H1 (cell line): ENCODE measurements at regions not wholly inside any gene's neighbourhood (a gene's known extent, or its start where the extent isn't known, plus 50 kb on each side); places are given as distances from the start of the nearest gene placed in this dataset.

Experiments
- CTCF ChIA-PET: fragments of 300-600 bp; sonication (Branson Sonifier 250); formaldehyde crosslinking; loops from one replicate; lab custom pipeline; 2021; ENCODE audit not compliant: partially characterized antibody; lab: Charles Lee
- POLR2A ChIA-PET: fragments of 300-600 bp; sonication (Branson Sonifier 250); formaldehyde crosslinking; loops from one replicate; lab custom pipeline; 2021; ENCODE audit warnings: inconsistent platforms; ENCODE audit not compliant: partially characterized antibody; lab: Charles Lee
- DNase-seq, 2 experiments: peaks; one replicate each; pipeline versions ENCODE4 v3.0.0 to v3.0.0-alpha.2; 2010 to 2022; ENCODE audit warnings: low spot score in 2 of 2, low read depth in 1 of 2, mixed read lengths in 1 of 2
- FAIRE-seq: peaks from 2 replicates; lab custom pipeline; 2011; peaks lifted over from hg19 to GRCh38; lab: Jason Lieb, UNC
- H2AFZ ChIP-seq: 2 replicates; pipeline ENCODE4 v1.8.1; 2012; ENCODE audit warnings: low read length, inconsistent platforms
- H2AK5ac ChIP-seq: 2 replicates; pipeline ENCODE4 v1.6.1; 2013; ENCODE audit warnings: low read depth, low read length
- H2BK120ac ChIP-seq: replicated peaks from 2 replicates; pipeline ENCODE3; 2013; ENCODE audit warnings: low read depth, low read length, inconsistent platforms
- H2BK12ac ChIP-seq: 2 replicates; pipeline ENCODE4 v1.6.1; 2013; ENCODE audit warnings: low read depth, low read length
- H2BK15ac ChIP-seq: 2 replicates; pipeline ENCODE4 v1.6.1; 2013; ENCODE audit warnings: low read length
- H2BK20ac ChIP-seq: 2 replicates; pipeline ENCODE4 v1.6.1; 2013; ENCODE audit warnings: low read length
- H2BK5ac ChIP-seq: 2 replicates; pipeline ENCODE4 v1.6.1; 2013; ENCODE audit warnings: low read depth, low read length
- H3K14ac ChIP-seq: 2 replicates; pipeline ENCODE4 v1.6.1; 2013; ENCODE audit warnings: inconsistent platforms; ENCODE audit not compliant: insufficient read length
- H3K18ac ChIP-seq: 2 replicates; pipeline ENCODE4 v1.6.1; 2013; ENCODE audit warnings: low read length; ENCODE audit errors: extremely low read depth
- H3K23ac ChIP-seq: 2 replicates; pipeline ENCODE4 v1.6.1; 2013; ENCODE audit warnings: inconsistent platforms; ENCODE audit not compliant: insufficient read length
- H3K23me2 ChIP-seq: 2 replicates; pipeline ENCODE4 v1.6.1; 2013; ENCODE audit warnings: low read depth, low read length
- H3K27ac ChIP-seq: 2 replicates; pipeline ENCODE4 v1.6.1; 2011; ENCODE audit warnings: low read depth, low read length, inconsistent platforms
- H3K27me3 ChIP-seq, 4 experiments: replicated peaks in 1 of 4; 1 replicate in 1 of 4; 2 replicates in 3 of 4; pipeline versions ENCODE4 v1.6.1 to v1.8.1; 2011 to 2013; ENCODE audit warnings: low read length in 3 of 4, mild to moderate bottlenecking in 3 of 4, inconsistent platforms in 2 of 4, mixed read lengths in 2 of 4, moderate library complexity in 1 of 4; ENCODE audit not compliant: control insufficient read depth in 3 of 4, insufficient read depth in 3 of 4; ENCODE audit errors: extremely low read depth in 1 of 4
- H3K36me3 ChIP-seq, 4 experiments: 2 replicates each; pipeline versions ENCODE4 v1.6.1 to v1.8.1; 2011 to 2013; ENCODE audit warnings: mild to moderate bottlenecking in 4 of 4, low read length in 3 of 4, moderate library complexity in 2 of 4, control low read depth in 1 of 4, inconsistent platforms in 1 of 4; ENCODE audit not compliant: insufficient read depth in 4 of 4, control insufficient read depth in 2 of 4
- H3K4ac ChIP-seq: replicated peaks from 2 replicates; pipeline ENCODE3; 2013; ENCODE audit warnings: low read length, low read depth, mixed read lengths, inconsistent platforms; ENCODE audit not compliant: insufficient read length
- H3K4me1 ChIP-seq, 4 experiments: replicated peaks in 1 of 4; 1 replicate in 1 of 4; 2 replicates in 3 of 4; pipeline versions ENCODE4 v1.6.1 to v1.8.1; 2011 to 2013; ENCODE audit warnings: low read length in 3 of 4, inconsistent platforms in 2 of 4, mixed read lengths in 1 of 4; ENCODE audit not compliant: insufficient read depth in 4 of 4, control insufficient read depth in 3 of 4
- H3K4me2 ChIP-seq, 2 experiments: 2 replicates each; pipeline versions ENCODE4 v1.6.1 to v1.8.1; 2011 to 2013; ENCODE audit warnings: low read depth in 2 of 2, low read length in 2 of 2, control low read depth in 1 of 2, inconsistent platforms in 1 of 2, mild to moderate bottlenecking in 1 of 2; ENCODE audit not compliant: insufficient read depth in 1 of 2
- H3K4me3 ChIP-seq, 4 experiments: fragments of 200-600, 300-600 bp in 1 of 4; sonication (generic), shearing (Covaris generic), sonication (Bioruptor Twin) in 1 of 4; 2 replicates each; pipeline versions ENCODE4 v1.5.1 to v1.8.1; 2011 to 2016; ENCODE audit warnings: low read length in 4 of 4, low read depth in 3 of 4, control low read depth in 2 of 4, inconsistent platforms in 2 of 4, mild to moderate bottlenecking in 2 of 4, mixed read lengths in 1 of 4, moderate library complexity in 1 of 4; ENCODE audit not compliant: insufficient read depth in 2 of 4; ENCODE audit errors: extremely low read depth in 1 of 4
- H3K56ac ChIP-seq: replicated peaks from 2 replicates; pipeline ENCODE3; 2013; ENCODE audit warnings: low read depth, mild to moderate bottlenecking, mixed read lengths, low read length, inconsistent platforms; ENCODE audit not compliant: insufficient read length
- H3K79me1 ChIP-seq: 2 replicates; pipeline ENCODE4 v1.6.1; 2013; ENCODE audit warnings: low read depth, low read length, control low read depth
- H3K79me2 ChIP-seq, 2 experiments: 2 replicates each; pipeline versions ENCODE4 v1.6.1 to v1.8.1; 2012 to 2013; ENCODE audit warnings: low read length in 2 of 2, mild to moderate bottlenecking in 2 of 2, inconsistent platforms in 1 of 2; ENCODE audit not compliant: insufficient read depth in 2 of 2, control insufficient read depth in 1 of 2
- H3K9ac ChIP-seq, 4 experiments: replicated peaks in 1 of 4; 1 replicate in 1 of 4; 2 replicates in 3 of 4; pipeline versions ENCODE4 v1.6.1 to v1.8.1; 2011 to 2013; ENCODE audit warnings: low read depth in 3 of 4, low read length in 3 of 4, control low read depth in 2 of 4, mild to moderate bottlenecking in 2 of 4, moderate library complexity in 2 of 4, inconsistent platforms in 1 of 4; ENCODE audit errors: extremely low read depth in 1 of 4
- H3K9me3 ChIP-seq, 2 experiments: 2 replicates each; pipeline versions ENCODE4 v1.6.1 to v1.8.1; 2012 to 2013; ENCODE audit warnings: mild to moderate bottlenecking in 2 of 2, moderate library complexity in 2 of 2, control low read depth in 1 of 2, inconsistent platforms in 1 of 2, low read depth in 1 of 2, low read length in 1 of 2, mixed read lengths in 1 of 2; ENCODE audit not compliant: insufficient read depth in 2 of 2
- H4K20me1 ChIP-seq, 2 experiments: replicated peaks in 1 of 2; 2 replicates each; pipeline versions ENCODE3 to v1.8.1; 2011 to 2013; ENCODE audit warnings: inconsistent platforms in 2 of 2, low read length in 2 of 2, mild to moderate bottlenecking in 1 of 2; ENCODE audit not compliant: insufficient read depth in 2 of 2, control insufficient read depth in 1 of 2
- H4K5ac ChIP-seq: 2 replicates; pipeline ENCODE4 v1.6.1; 2013; ENCODE audit warnings: low read length, low read depth, mixed read lengths, inconsistent platforms; ENCODE audit not compliant: insufficient read length
- H4K8ac ChIP-seq: 2 replicates; pipeline ENCODE4 v1.8.0; 2013; ENCODE audit warnings: mild to moderate bottlenecking, moderate library complexity, low read length, inconsistent platforms; ENCODE audit not compliant: insufficient read depth; ENCODE audit errors: extremely low read depth
- H4K91ac ChIP-seq: replicated peaks from 2 replicates; pipeline ENCODE3; 2013; ENCODE audit warnings: low read length, mixed read lengths, inconsistent platforms; ENCODE audit not compliant: insufficient read length
- ATF3 ChIP-seq: IDR thresholded peaks from 2 replicates; pipeline ENCODE4 v1.6.1; 2011; ENCODE audit warnings: low read depth, mild to moderate bottlenecking, low read length; ENCODE audit not compliant: insufficient read depth
- CBX5 ChIP-seq: fragments of 300-800, 300-1000 bp; sonication (generic); IDR thresholded peaks from 2 replicates; pipeline ENCODE4 v1.7.1; 2016; ENCODE audit warnings: antibody characterized with exemption, low read length, low read depth
- CBX8 ChIP-seq: fragments of 300-800, 300-1000 bp; sonication (generic); IDR thresholded peaks from 2 replicates; pipeline ENCODE4 v1.7.1; 2016; ENCODE audit warnings: low read depth, low read length, borderline replicate concordance
- FOSL1 ChIP-seq: IDR thresholded peaks from 2 replicates; pipeline ENCODE4 v1.6.1; 2011; ENCODE audit warnings: mild to moderate bottlenecking, low read depth, low read length, moderate library complexity; ENCODE audit not compliant: insufficient read depth
- HDAC2 ChIP-seq, 2 experiments: fragments of 300-600 bp in 1 of 2; sonication (generic) in 1 of 2; IDR thresholded peaks; 2 replicates each; pipeline ENCODE4 v1.6.1; 2011 to 2012; ENCODE audit warnings: low read depth in 2 of 2, low read length in 2 of 2, mild to moderate bottlenecking in 2 of 2, moderate library complexity in 2 of 2, borderline replicate concordance in 1 of 2, inconsistent platforms in 1 of 2
- MAFK ChIP-seq: IDR thresholded peaks from 2 replicates; pipeline ENCODE4 v1.6.1; 2012; ENCODE audit warnings: low read depth, mild to moderate bottlenecking, improper control_type of control experiment, low read length
- MAX ChIP-seq: IDR thresholded peaks from 2 replicates; pipeline ENCODE4 v1.6.1; 2012; ENCODE audit warnings: inconsistent platforms
- NANOG ChIP-seq: IDR thresholded peaks from 2 replicates; pipeline ENCODE4 v1.6.1; 2011; ENCODE audit warnings: low read length, low read depth, mild to moderate bottlenecking, inconsistent platforms; ENCODE audit not compliant: insufficient read depth, poor library complexity, severe bottlenecking
- NRF1 ChIP-seq: IDR thresholded peaks from 2 replicates; pipeline ENCODE4 v1.6.1; 2011; ENCODE audit warnings: mild to moderate bottlenecking, low read depth, low read length, improper control_type of control experiment
- SRF ChIP-seq: IDR thresholded peaks from 2 replicates; pipeline ENCODE4 v1.6.1; 2011; ENCODE audit warnings: mild to moderate bottlenecking, low read depth, low read length, moderate library complexity
- YY1 ChIP-seq: IDR thresholded peaks from 2 replicates; pipeline ENCODE4 v1.6.1; 2011; ENCODE audit warnings: low read depth, mild to moderate bottlenecking, low read length
- WGBS, 2 experiments: shearing (Covaris generic) in 1 of 2; methylation state at CpG; one replicate each; pipeline versions ENCODE4 v1.1.6 to v1.1.7; 2013 to 2015; ENCODE audit warnings: low lambda C conversion rate in 2 of 2, mixed read lengths in 2 of 2, inconsistent platforms in 1 of 2, low coverage in 1 of 2, missing lambda C conversion rate in 1 of 2; ENCODE audit not compliant: insufficient replicate concordance in 2 of 2, insufficient coverage in 1 of 2, insufficient read length in 1 of 2; ENCODE audit errors: extremely low coverage in 1 of 2, missing lambda C conversion rate in 1 of 2; 5-methylcytosine and 5-hydroxymethylcytosine counted together

GRCh38 chr3:163019260-163019659 lies 1522.7 kb downstream of the OTOL1 start:
- Histone ChIP-seq H4K5ac (no peak overlapping the region), H3K18ac (no peak overlapping the region), H3K4me3 (no peak overlapping the region), H4K8ac (no peak overlapping the region), H3K36me3 (no peaks in the 10 kb centered on the region), H3K23me2 (no peaks in the 10 kb centered on the region), H3K14ac (no peak overlapping the region), H3K9ac (no peak overlapping the region), H3K4me1 (no peaks in the 10 kb centered on the region), H2BK5ac (no peak overlapping the region), H3K23ac (no peak overlapping the region), H3K27me3 (no peaks in the 10 kb centered on the region), H3K27ac (no peak overlapping the region), H2BK120ac (no peak overlapping the region), H3K79me1 (no peaks in the 10 kb centered on the region), H2BK20ac (no peak overlapping the region), H3K4ac (no peak overlapping the region), H3K9me3 (0 out of 4 replicates have a peak, but pooled peaks cover 0 to 3% of the 10 kb centered on the region in 2 experiments), H3K4me2 (no peak overlapping the region), H3K56ac (no peak overlapping the region), H2AK5ac (no peak overlapping the region), H2AFZ (no peak overlapping the region), H4K20me1 (no peaks in the 10 kb centered on the region), H2BK15ac (no peak overlapping the region), H2BK12ac (no peak overlapping the region), H4K91ac (no peak overlapping the region), H3K79me2 (no peaks in the 10 kb centered on the region)
- ChIA-PET CTCF (interaction anchor here (1.0 kb wide), 1 partner anchor 8 kb away, joined by 3 read pairs; no protein-coding TSS in a partner anchor), POLR2A (no interaction called here)
- no peak for TF ChIP-seq FOSL1
- no peak for TF ChIP-seq CBX8
- no peak for TF ChIP-seq MAX
- no peak for TF ChIP-seq NRF1
- no peak for TF ChIP-seq HDAC2 (IDR thresholded peaks at IDR 0.05; ENCODE audit: borderline replicate concordance in 1 of 2, low read depth in 2 of 2, low read length in 2 of 2)
- TF ChIP-seq CBX5: no peak
- TF ChIP-seq YY1: no peak
- no peak for TF ChIP-seq MAFK
- no peak for TF ChIP-seq SRF
- no peak for TF ChIP-seq ATF3
- TF ChIP-seq NANOG: no peak
- WGBS, 2 experiments: 40% methylated on average over 5 of the region's 5 CpGs; no CpG with 5 or more reads in 1 of the 2 experiments
- FAIRE-seq: no peak
- no peak for DNase-seq
